ENCODE measurements at regions not wholly inside any gene's neighbourhood (a gene's known extent, or its start where the extent isn't known, plus 50 kb on each side); places are given as distances from the start of the nearest gene placed in this dataset.

- TF ChIP-seq ETV6 (CRISPR knock-in tag; IDR thresholded peaks at IDR 0.05) (no peak), CTCF (IDR thresholded peaks at IDR 0.05) (no peak), SP1 (CRISPR knock-in tag; conservative IDR thresholded peaks at IDR 0.05) (no peak), EMX1 (CRISPR knock-in tag; IDR thresholded peaks at IDR 0.05) (no peak), MLX (CRISPR knock-in tag; IDR thresholded peaks at IDR 0.05) (no peak), CBFB (CRISPR knock-in tag; IDR thresholded peaks at IDR 0.05; ENCODE audit: low read depth) (no peak), ERG (CRISPR knock-in tag; IDR thresholded peaks at IDR 0.05) (no peak), ATF3 (CRISPR knock-in tag; conservative IDR thresholded peaks at IDR 0.05) (no peak), ATF1 (CRISPR knock-in tag; IDR thresholded peaks at IDR 0.05) (no peak), IRF1 (CRISPR knock-in tag; IDR thresholded peaks at IDR 0.05) (no peak), ATF2 (CRISPR knock-in tag; IDR thresholded peaks at IDR 0.05; ENCODE audit: borderline replicate concordance, low read depth) (no peak), JUN (CRISPR knock-in tag; IDR thresholded peaks at IDR 0.05) (no peak)
Observed at GRCh38 chr2:88892788-88893187, 201.3 kb downstream of the RPIA start.
